K562 (cell line): ENCODE measurements at regions not wholly inside any gene's neighbourhood (a gene's known extent, or its start where the extent isn't known, plus 50 kb on each side); places are given as distances from the start of the nearest gene placed in this dataset.

Source experiments
- ATAC-seq: fragments of 200-7000 bp; cut with Tn5 transposase; 3 replicates; pipeline ENCODE4 v1.9.1; 2020; ENCODE audit warnings: moderate library complexity
- BruUV-seq: library from RNA; stranded (reverse); fragments of 400-500 nt; replicated peaks from 2 replicates; lab custom pipeline; 2021; lab: Mats Ljungman, UMichigan
- CTCF ChIA-PET: fragments of 300-600 bp; formaldehyde crosslinking; extraction: SDS; loops from one replicate; lab custom pipeline; 2021; ENCODE audit warnings: low intra/inter-chr PET ratio; lab: Yijun Ruan, JAX
- POLR2A ChIA-PET: fragments of 300-600, 350-650 bp; sonication (Branson Sonifier 250); formaldehyde crosslinking; extraction: SDS; loops from one replicate; lab custom pipeline; 2021; ENCODE audit warnings: antibody characterized with exemption, inconsistent platforms; lab: Yijun Ruan, JAX
- DNase-seq, 4 experiments: peaks; one replicate each; pipeline versions ENCODE4 v3.0.0 to v3.0.0-alpha.2; 2011 to 2018; ENCODE audit warnings: low spot score in 3 of 4, mixed read lengths in 3 of 4; ENCODE audit errors: extremely low read depth in 1 of 4
- FAIRE-seq: peaks from 2 replicates; lab custom pipeline; 2011; peaks lifted over from hg19 to GRCh38; lab: Jason Lieb, UNC
- H2AFZ ChIP-seq: 2 replicates; pipeline ENCODE4 v1.6.0; 2011; ENCODE audit warnings: low read depth, low read length, control low read depth, inconsistent platforms
- H3K27ac ChIP-seq: fragments of 200-600 bp; 3 replicates; pipeline ENCODE4 v1.8.0; 2011; ENCODE audit warnings: low read depth, mild to moderate bottlenecking, control low read depth, inconsistent platforms, low read length, moderate library complexity, mixed read lengths; ENCODE audit errors: extremely low read depth
- H3K27me3 ChIP-seq, 2 experiments: fragments of 300-600 bp in 1 of 2; 2 replicates in 1 of 2; 3 replicates in 1 of 2; pipeline versions ENCODE4 v1.6.0 to v1.8.0; 2011; ENCODE audit warnings: inconsistent platforms in 2 of 2, low read length in 2 of 2, mild to moderate bottlenecking in 1 of 2, mixed read lengths in 1 of 2, moderate library complexity in 1 of 2; ENCODE audit not compliant: control insufficient read depth in 2 of 2, insufficient read depth in 2 of 2
- H3K36me3 ChIP-seq: fragments of 300-600 bp; 3 replicates; pipeline ENCODE4 v1.8.0; 2011; ENCODE audit warnings: mild to moderate bottlenecking, low read length, inconsistent platforms; ENCODE audit not compliant: control insufficient read depth, insufficient read depth
- H3K4me1 ChIP-seq, 2 experiments: fragments of 200-600 bp in 1 of 2; replicated peaks in 1 of 2; 2 replicates in 1 of 2; 3 replicates in 1 of 2; pipeline versions ENCODE4 v1.5.1 to v1.8.0; 2011; ENCODE audit warnings: inconsistent platforms in 2 of 2, low read length in 2 of 2, mild to moderate bottlenecking in 1 of 2, mixed read lengths in 1 of 2, moderate library complexity in 1 of 2; ENCODE audit not compliant: control insufficient read depth in 2 of 2, insufficient read depth in 2 of 2
- H3K4me2 ChIP-seq: 2 replicates; pipeline ENCODE4 v1.6.1; 2011; ENCODE audit warnings: low read length, control low read depth, inconsistent platforms, mixed read lengths; ENCODE audit not compliant: insufficient read depth
- H3K4me3 ChIP-seq: fragments of 200-600 bp; sonication (generic), shearing (Covaris generic); 2 replicates; pipeline ENCODE4 v1.5.1; 2016; ENCODE audit warnings: control low read depth, inconsistent platforms
- H3K79me2 ChIP-seq: fragments of 200-600 bp; 3 replicates; pipeline ENCODE4 v1.8.0; 2011; ENCODE audit warnings: low read length, inconsistent platforms; ENCODE audit not compliant: control insufficient read depth, insufficient read depth
- H3K9ac ChIP-seq, 2 experiments: 2 replicates each; pipeline versions ENCODE4 v1.6.0 to v1.6.1; 2011; ENCODE audit warnings: low read depth in 2 of 2, low read length in 2 of 2, control low read depth in 1 of 2, inconsistent platforms in 1 of 2, mild to moderate bottlenecking in 1 of 2, mixed read lengths in 1 of 2; ENCODE audit not compliant: insufficient read depth in 1 of 2
- H3K9me1 ChIP-seq: one replicate; pipeline ENCODE4 v1.6.0; 2011; ENCODE audit warnings: inconsistent platforms, mild to moderate bottlenecking, low read length, moderate library complexity; ENCODE audit not compliant: control insufficient read depth, insufficient read depth
- H3K9me3 ChIP-seq: replicated peaks from 2 replicates; pipeline ENCODE4 v1.5.1; 2011; ENCODE audit warnings: low read depth, low read length, inconsistent platforms; ENCODE audit not compliant: control insufficient read depth, insufficient read depth
- H4K20me1 ChIP-seq: replicated peaks from 2 replicates; pipeline ENCODE4 v1.6.1; 2011; ENCODE audit warnings: low read length, inconsistent platforms, mixed read lengths; ENCODE audit not compliant: control insufficient read depth, insufficient read depth
- CEBPB ChIP-seq: fragments of 450-650 bp; IDR thresholded peaks from 2 replicates; pipeline ENCODE4 v1.6.1; 2016; ENCODE audit warnings: missing genetic modification characterization, missing compliant biosample characterization
- DIDO1 ChIP-seq: fragments of 450-650 bp; IDR thresholded peaks from 2 replicates; pipeline ENCODE4 v1.6.1; 2016; ENCODE audit warnings: low read depth, missing biosample characterization, missing genetic modification characterization
- FOSL1 ChIP-seq: fragments of 200-800 bp; sonication (Bioruptor generic); conservative IDR thresholded peaks from 2 replicates; pipeline ENCODE4 v1.6.1; 2016; ENCODE audit warnings: missing genetic modification characterization, missing compliant biosample characterization
- ID3 ChIP-seq, 2 experiments: fragments of 250-450 bp in 1 of 2; fragments of 450-650 bp in 1 of 2; sonication (Bioruptor Pico) in 1 of 2; IDR thresholded peaks; 2 replicates each; pipeline versions ENCODE4 v1.6.1 to v1.8.0; 2016 to 2021; ENCODE audit warnings: mild to moderate bottlenecking in 2 of 2, moderate library complexity in 2 of 2, missing compliant biosample characterization in 1 of 2, missing genetic modification characterization in 1 of 2
- JUN ChIP-seq, 2 experiments: sonication (generic) in 1 of 2; formaldehyde crosslinking in 1 of 2; IDR thresholded peaks; 2 replicates each; pipeline versions ENCODE4 v1.6.1 to v1.8.0; 2012 to 2022; ENCODE audit warnings: borderline replicate concordance in 2 of 2, mild to moderate bottlenecking in 2 of 2, improper control_type of control experiment in 1 of 2, low read depth in 1 of 2, low read length in 1 of 2, missing genetic modification reagents in 1 of 2
- JUND ChIP-seq, 2 experiments: IDR thresholded peaks; 2 replicates in 1 of 2; 3 replicates in 1 of 2; pipeline ENCODE4 v1.6.1; 2011; ENCODE audit warnings: borderline replicate concordance in 2 of 2, low read depth in 2 of 2, low read length in 2 of 2, improper control_type of control experiment in 1 of 2, missing biosample characterization in 1 of 2, missing genetic modification characterization in 1 of 2, missing genetic modification reagents in 1 of 2
- MEF2A ChIP-seq: IDR thresholded peaks from 2 replicates; pipeline ENCODE4 v1.6.1; 2011; ENCODE audit warnings: low read depth, mild to moderate bottlenecking, low read length, moderate library complexity; ENCODE audit not compliant: control insufficient read depth
- NFYB ChIP-seq: IDR thresholded peaks from 2 replicates; pipeline ENCODE4 v1.6.1; 2011; ENCODE audit warnings: mild to moderate bottlenecking, moderate library complexity; ENCODE audit not compliant: insufficient read length; ENCODE audit errors: extremely low read depth
- PHF21A ChIP-seq: fragments of 450-650 bp; IDR thresholded peaks from 2 replicates; pipeline ENCODE4 v1.6.1; 2017; ENCODE audit warnings: low read depth, borderline replicate concordance
- PYGO2 ChIP-seq: fragments of 450-650 bp; IDR thresholded peaks from 2 replicates; pipeline ENCODE4 v1.6.1; 2016; ENCODE audit warnings: mild to moderate bottlenecking, missing genetic modification characterization, moderate library complexity, missing compliant biosample characterization
- SMARCE1 ChIP-seq: fragments of 450-650 bp; IDR thresholded peaks from 2 replicates; pipeline ENCODE4 v1.7.1; 2016; ENCODE audit warnings: mild to moderate bottlenecking
- SOX6 ChIP-seq: fragments of 450-650 bp; IDR thresholded peaks from 2 replicates; pipeline ENCODE4 v1.6.1; 2014; ENCODE audit warnings: mild to moderate bottlenecking
- SPI1 ChIP-seq: IDR thresholded peaks from 2 replicates; pipeline ENCODE4 v1.6.1; 2011; ENCODE audit warnings: low read depth, low read length, control low read depth, borderline replicate concordance
- ZBED1 ChIP-seq: IDR thresholded peaks from 2 replicates; pipeline ENCODE4 v1.6.1; 2014
- WGBS: fragments of 100-300 bp; shearing (Covaris generic); methylation state at CpG from one replicate; pipeline ENCODE4 v1.1.6; 2016; ENCODE audit warnings: low coverage, mixed read lengths; ENCODE audit not compliant: insufficient coverage; ENCODE audit errors: missing lambda C conversion rate; 5-methylcytosine and 5-hydroxymethylcytosine counted together
- in situ Hi-C: fragments of 300-500 bp; cut with MboI; formaldehyde crosslinking; loops from 4 replicates; pipeline ENCODE4 v1.15.0; 2018; ENCODE audit warnings: inconsistent platforms, mixed read lengths
- intact Hi-C: fragments of 100-400 bp; cut with micrococcal nuclease; formaldehyde crosslinking; loops from 2 replicates; pipeline ENCODE4 v1.14.2; 2022

DNA sequence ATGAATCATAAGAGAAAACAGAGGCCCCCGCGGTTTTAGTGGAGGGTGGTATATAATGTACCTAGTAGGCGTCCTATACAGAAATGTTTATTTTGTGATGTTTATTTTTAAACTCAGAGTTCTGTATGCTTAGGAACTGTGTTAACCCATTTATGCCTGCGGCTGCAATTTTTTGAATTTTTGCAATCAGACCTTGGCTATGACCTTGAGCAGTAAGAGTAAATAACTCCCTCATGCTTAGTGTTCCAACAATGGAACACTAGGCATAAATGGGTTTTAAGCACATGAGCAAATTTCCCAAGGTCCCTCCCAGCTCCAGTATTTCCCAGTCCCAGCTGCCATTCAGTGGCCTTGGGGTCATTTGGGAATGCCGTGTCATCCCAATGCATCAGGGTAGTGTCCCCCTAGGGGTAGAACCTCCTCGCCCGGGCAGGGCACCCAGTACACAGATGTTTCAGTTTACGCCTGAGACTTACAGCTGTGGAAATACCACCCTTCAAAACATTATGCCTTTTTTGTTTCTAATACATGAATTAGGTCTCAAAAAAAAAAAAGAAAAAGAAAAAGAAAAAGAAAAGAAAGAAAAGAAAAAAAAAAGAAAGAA, 605.8 kb upstream of the CDH11 start (continued):
- TF ChIP-seq NFYB: no peak

GRCh38 chr16:65725156-65725845, 603.4 kb upstream of the CDH11 start:
- peak; percentile 85 for TF ChIP-seq FOSL1 (tag)
- TF ChIP-seq PYGO2 (tag): no peak
- peak; percentile 89 for TF ChIP-seq CEBPB
- no peak for TF ChIP-seq PHF21A
- peak; percentile 50; the same call in 1 of the 2 replicates for TF ChIP-seq SOX6
- TF ChIP-seq SMARCE1: peak; percentile 37; the same call in 1 of the 2 replicates
- no peak for TF ChIP-seq ID3 (CRISPR knock-in tag; IDR thresholded peaks at IDR 0.05)
- no peak for TF ChIP-seq ID3 (tag; IDR thresholded peaks at IDR 0.05)
- TF ChIP-seq MEF2A: no peak
- TF ChIP-seq ZBED1: no peak
- TF ChIP-seq JUND (IDR thresholded peaks at IDR 0.05; ENCODE audit: borderline replicate concordance, low read depth, low read length): peak; percentile 47; the same call in 1 of the 2 replicates
- TF ChIP-seq JUND (tag; IDR thresholded peaks at IDR 0.05; ENCODE audit: borderline replicate concordance, low read depth, low read length): peak; percentile 78; the same call in 1 of the 3 replicates
- no peak for TF ChIP-seq DIDO1 (tag)
- 0 out of 2 replicates have a peak, but pooled peaks have one; percentile 25 for TF ChIP-seq JUN (IDR thresholded peaks at IDR 0.05; ENCODE audit: borderline replicate concordance, low read depth, low read length)
- no peak for TF ChIP-seq JUN (CRISPR knock-in tag; IDR thresholded peaks at IDR 0.05; ENCODE audit: borderline replicate concordance)
- peak; percentile 17; the same call in 1 of the 2 replicates for TF ChIP-seq SPI1
- no peaks in the 10 kb centered on the region for H3K9me1 ChIP-seq
- no peak overlapping the region for H3K4me2 ChIP-seq
- H4K20me1 ChIP-seq: no peaks in the 10 kb centered on the region
- ChIA-PET CTCF (no interaction called here), POLR2A (interaction anchor here (0.8 kb wide), 1 partner anchor 91 kb away, joined by 3 read pairs; no protein-coding TSS in a partner anchor)
- BruUV-seq: no TSS peak
- H3K9ac ChIP-seq: no peak overlapping the region
- H3K4me1 ChIP-seq: no peaks in the 10 kb centered on the region
- intact Hi-C loops: no loop called here
- H3K4me3 ChIP-seq: no peak overlapping the region
- no peak for ATAC-seq
- no peaks in the 10 kb centered on the region for H3K79me2 ChIP-seq
- no peak for FAIRE-seq
- no peaks in the 10 kb centered on the region for H3K27me3 ChIP-seq
- DNase-seq: no peak
- in situ Hi-C loops: no loop called here
- H2AFZ ChIP-seq: no peak overlapping the region
- no peaks in the 10 kb centered on the region for H3K36me3 ChIP-seq
- no peak overlapping the region for H3K27ac ChIP-seq
- WGBS: 8% methylated on average over 5 of the region's 5 CpGs
- no peaks in the 10 kb centered on the region; the same call in none of the 2 replicates for H3K9me3 ChIP-seq
